Right atrium auricular region (tissue), 2 donors: ENCODE measurements at regions not wholly inside any gene's neighbourhood (a gene's known extent, or its start where the extent isn't known, plus 50 kb on each side); places are given as distances from the start of the nearest gene placed in this dataset.
A peak's percentile ranks its signal among the peaks of the same experiment; 100 is the strongest.

Experiments used
- DNase-seq: peaks from one replicate; pipeline ENCODE4 v3.0.0-alpha.2; 2019; ENCODE audit warnings: low spot score
- H3K27ac ChIP-seq, 2 donors: fragments of 200-600 bp; sonication (generic); 1 replicate in 1 of 2; 2 replicates in 1 of 2; pipeline ENCODE4 v1.5.1; 2016 to 2019
- H3K27me3 ChIP-seq, 2 donors: fragments of 200-600 bp; sonication (generic); one replicate each; pipeline versions ENCODE4 v1.5.1 to v1.6.0; 2017 to 2019
- H3K36me3 ChIP-seq: fragments of 200-600 bp; sonication (generic); one replicate; pipeline ENCODE4 v1.5.1; 2016
- H3K4me1 ChIP-seq, 2 donors: fragments of 200-600 bp; sonication (generic); one replicate each; pipeline versions ENCODE4 v1.5.1 to v1.6.0; 2017 to 2019
- H3K4me3 ChIP-seq, 2 donors: fragments of 200-600 bp; sonication (generic); 1 replicate in 1 of 2; 2 replicates in 1 of 2; pipeline ENCODE4 v1.5.1; 2017 to 2019; ENCODE audit warnings: mild to moderate bottlenecking in 1 of 2, moderate library complexity in 1 of 2
- H3K9me3 ChIP-seq, 2 donors: fragments of 200-600 bp; sonication (generic); one replicate each; pipeline ENCODE4 v1.5.1; 2019
- TF ChIP-seq, protein P1 (sequence below), 2 donors: fragments of 200-600 bp; sonication (generic); IDR thresholded peaks; one replicate each; pipeline ENCODE4 v1.5.1; 2019; ENCODE audit warnings: antibody characterized with exemption in 2 of 2

GRCh38 chr3:194246709-194247349 lies 104.3 kb downstream of the CPN2 start:
- no peak overlapping the region for H3K27ac ChIP-seq
- DNase-seq = no peak
- TF ChIP-seq, protein P1, sequence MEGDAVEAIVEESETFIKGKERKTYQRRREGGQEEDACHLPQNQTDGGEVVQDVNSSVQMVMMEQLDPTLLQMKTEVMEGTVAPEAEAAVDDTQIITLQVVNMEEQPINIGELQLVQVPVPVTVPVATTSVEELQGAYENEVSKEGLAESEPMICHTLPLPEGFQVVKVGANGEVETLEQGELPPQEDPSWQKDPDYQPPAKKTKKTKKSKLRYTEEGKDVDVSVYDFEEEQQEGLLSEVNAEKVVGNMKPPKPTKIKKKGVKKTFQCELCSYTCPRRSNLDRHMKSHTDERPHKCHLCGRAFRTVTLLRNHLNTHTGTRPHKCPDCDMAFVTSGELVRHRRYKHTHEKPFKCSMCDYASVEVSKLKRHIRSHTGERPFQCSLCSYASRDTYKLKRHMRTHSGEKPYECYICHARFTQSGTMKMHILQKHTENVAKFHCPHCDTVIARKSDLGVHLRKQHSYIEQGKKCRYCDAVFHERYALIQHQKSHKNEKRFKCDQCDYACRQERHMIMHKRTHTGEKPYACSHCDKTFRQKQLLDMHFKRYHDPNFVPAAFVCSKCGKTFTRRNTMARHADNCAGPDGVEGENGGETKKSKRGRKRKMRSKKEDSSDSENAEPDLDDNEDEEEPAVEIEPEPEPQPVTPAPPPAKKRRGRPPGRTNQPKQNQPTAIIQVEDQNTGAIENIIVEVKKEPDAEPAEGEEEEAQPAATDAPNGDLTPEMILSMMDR (IDR thresholded peaks at IDR 0.05) = no peak
- H3K4me3 ChIP-seq = no peak overlapping the region
- no peaks in the 10 kb centered on the region for H3K27me3 ChIP-seq
- peaks cover 0 to 25% of the 10 kb centered on the region in 2 donors for H3K4me1 ChIP-seq
- no peaks in the 10 kb centered on the region for H3K9me3 ChIP-seq
- no peaks in the 10 kb centered on the region for H3K36me3 ChIP-seq

DNA sequence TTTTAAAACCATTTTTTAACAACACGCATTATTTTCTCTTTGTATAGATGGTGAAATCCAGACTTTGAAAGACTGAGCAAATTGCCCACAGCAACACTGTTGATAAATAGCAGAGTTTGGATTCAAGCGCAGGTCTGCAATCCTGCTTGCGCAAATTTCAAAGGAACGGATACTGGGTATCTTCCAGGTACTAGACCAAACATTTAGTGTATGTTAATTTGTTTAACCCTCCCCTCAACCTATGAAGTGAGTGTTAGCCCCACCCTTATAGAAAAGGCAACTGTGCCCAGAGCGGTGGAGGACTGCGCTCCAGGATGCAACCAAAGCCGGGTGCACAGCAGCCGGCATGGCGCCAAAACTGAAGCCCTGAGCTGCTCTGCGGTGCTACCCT lies 103.8 kb downstream of the CPN2 start:
- no peak overlapping the region for H3K4me3 ChIP-seq
- H3K27ac ChIP-seq = no peak overlapping the region
- H3K36me3 ChIP-seq = no peaks in the 10 kb centered on the region
- TF ChIP-seq, protein P1 (IDR thresholded peaks at IDR 0.05) = no peak
- H3K9me3 ChIP-seq = no peaks in the 10 kb centered on the region
- H3K4me1 ChIP-seq = peaks cover 0 to 25% of the 10 kb centered on the region in 2 donors
- no peak for DNase-seq
- H3K27me3 ChIP-seq = no peaks in the 10 kb centered on the region

DNA sequence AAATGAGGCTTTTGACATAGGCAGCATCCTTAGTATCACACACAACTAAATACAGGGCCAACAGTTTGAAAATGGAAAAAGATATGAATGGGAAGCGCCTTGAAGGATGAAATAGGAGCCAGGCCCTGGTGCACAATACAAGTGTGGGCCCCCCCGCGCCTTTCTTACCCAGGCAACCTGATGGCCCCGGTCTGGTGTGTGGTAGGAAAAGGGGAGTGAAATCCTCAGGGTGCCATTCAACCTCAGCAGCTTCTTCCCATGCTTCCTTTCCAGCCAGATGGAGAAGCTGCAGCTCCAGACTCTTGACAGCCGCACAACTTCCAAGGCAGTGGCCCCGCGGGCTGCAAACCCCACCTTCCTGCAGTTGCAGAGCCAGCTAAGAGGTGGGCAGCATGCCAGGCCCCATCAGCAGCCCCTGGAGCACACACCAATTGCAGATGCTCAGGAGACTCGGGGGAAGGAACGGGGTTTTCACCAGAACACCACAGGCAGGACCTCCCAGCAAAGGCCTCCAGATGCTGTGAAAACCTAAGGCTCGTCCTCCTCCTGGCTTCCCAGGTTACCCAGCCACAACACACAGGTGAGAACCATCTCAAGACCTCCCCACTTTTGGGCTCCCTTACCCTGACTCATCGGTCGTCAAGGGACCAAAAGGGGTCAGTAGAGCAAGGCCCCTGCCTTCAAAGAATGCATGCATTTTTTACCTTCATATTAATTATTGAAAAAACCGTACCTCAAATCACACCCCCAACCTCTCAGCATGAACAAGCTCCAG lies 101.6 kb downstream of the CPN2 start:
- TF ChIP-seq, protein P1 (IDR thresholded peaks at IDR 0.05) = no peak
- no peaks in the 10 kb centered on the region for H3K36me3 ChIP-seq
- DNase-seq = no peak
- H3K27ac ChIP-seq = no peak overlapping the region
- no peaks in the 10 kb centered on the region for H3K9me3 ChIP-seq
- no peak overlapping the region for H3K4me3 ChIP-seq
- peaks cover 0 to 25% of the 10 kb centered on the region in 2 donors for H3K4me1 ChIP-seq
- H3K27me3 ChIP-seq = no peaks in the 10 kb centered on the region

DNA sequence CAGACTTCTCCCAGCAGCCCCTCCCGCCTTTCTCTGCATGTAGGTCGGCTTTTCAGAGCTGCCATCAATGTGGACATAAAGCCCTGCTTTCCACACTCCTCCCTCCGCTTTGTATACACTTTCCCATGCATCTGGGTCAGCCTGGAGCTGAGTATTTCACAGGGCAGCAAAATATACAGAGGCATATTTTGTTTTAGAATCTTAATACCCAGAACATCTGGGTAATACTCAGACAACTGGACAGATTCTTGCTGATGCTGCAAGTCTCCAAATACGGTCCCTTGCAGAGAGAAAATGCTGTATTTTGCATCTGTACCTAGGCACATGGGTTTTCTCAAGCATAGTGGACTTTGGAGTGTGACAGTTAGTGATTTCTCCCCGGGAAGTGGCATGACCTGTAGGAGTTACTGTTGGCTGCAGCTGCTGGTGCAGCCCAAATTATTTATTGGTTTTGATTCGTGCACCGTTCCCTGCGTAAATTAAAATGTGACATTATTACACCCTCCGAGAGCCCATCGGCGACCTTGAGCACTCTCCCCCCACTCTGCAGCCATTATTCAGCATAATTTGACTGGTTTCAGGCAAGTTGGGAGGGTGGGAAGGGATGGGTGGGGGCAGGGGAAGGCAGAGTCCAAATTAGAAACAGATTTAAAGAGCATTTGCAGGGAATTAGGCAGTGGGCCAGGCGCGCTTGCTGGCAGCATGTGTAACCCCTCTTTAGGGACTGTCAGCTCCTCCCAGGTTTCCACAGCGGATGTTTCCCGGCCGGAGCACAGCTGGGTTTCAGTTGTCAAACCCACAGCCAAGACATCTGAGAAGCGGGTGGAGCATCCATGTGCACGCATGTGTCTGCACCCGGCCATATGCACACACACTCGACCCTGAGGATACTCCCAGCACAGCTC lies 100.8 kb downstream of the CPN2 start:
- Histone ChIP-seq H3K4me3 (peak overlapping the region in 1 of 2 donors; percentile 19), H3K4me1 (peaks cover 0 to 29% of the 10 kb centered on the region in 2 donors), H3K27me3 (no peaks in the 10 kb centered on the region), H3K27ac (peak overlapping the region in 1 of 2 donors; percentile 14), H3K9me3 (no peaks in the 10 kb centered on the region), H3K36me3 (no peaks in the 10 kb centered on the region)
- TF ChIP-seq, protein P1 (IDR thresholded peaks at IDR 0.05) = no peak
- no peak for DNase-seq

- Histone ChIP-seq H3K4me3 (no peak overlapping the region), H3K9me3 (no peaks in the 10 kb centered on the region), H3K4me1 (peaks cover 0 to 36% of the 10 kb centered on the region in 2 donors), H3K27ac (no peak overlapping the region), H3K27me3 (no peaks in the 10 kb centered on the region), H3K36me3 (no peaks in the 10 kb centered on the region)
- TF ChIP-seq, protein P1 (IDR thresholded peaks at IDR 0.05) = no peak
- no peak for DNase-seq
Observed at GRCh38 chr3:194251007-194251406, 100.1 kb downstream of the CPN2 start.
